Tibial artery (tissue), 4 donors: ENCODE measurements at regions not wholly inside any gene's neighbourhood (a gene's known extent, or its start where the extent isn't known, plus 50 kb on each side); places are given as distances from the start of the nearest gene placed in this dataset.

ENCODE experiments used
- DNase-seq, 2 donors: peaks; one replicate each; pipeline ENCODE4 v3.0.0-alpha.2; 2019
- H3K27ac ChIP-seq, 2 donors: fragments of 200-600 bp; sonication (generic) in 1 of 2; 1 replicate in 1 of 2; 2 replicates in 1 of 2; pipeline ENCODE4 v1.5.1; 2018 to 2019; ENCODE audit warnings: mild to moderate bottlenecking in 1 of 2
- H3K27me3 ChIP-seq, 2 donors: fragments of 200-600 bp; sonication (generic) in 1 of 2; one replicate each; pipeline versions ENCODE4 v1.5.1 to v1.6.0; 2016 to 2019
- H3K36me3 ChIP-seq, 3 donors: fragments of 200-600 bp; sonication (generic) in 2 of 3; one replicate each; pipeline ENCODE4 v1.5.1; 2016 to 2019; ENCODE audit warnings: mild to moderate bottlenecking in 2 of 3
- H3K4me1 ChIP-seq, 4 donors: fragments of 200-600 bp; sonication (generic) in 2 of 4; 1 replicate in 3 of 4; 2 replicates in 1 of 4; pipeline ENCODE4 v1.5.1; 2016 to 2019
- H3K4me3 ChIP-seq, 2 donors: fragments of 200-600 bp; sonication (generic) in 1 of 2; 1 replicate in 1 of 2; 2 replicates in 1 of 2; pipeline ENCODE4 v1.5.1; 2018 to 2019; ENCODE audit warnings: mild to moderate bottlenecking in 2 of 2
- H3K9me3 ChIP-seq, 3 donors: fragments of 200-600 bp; sonication (generic) in 1 of 3; one replicate each; pipeline ENCODE4 v1.5.1; 2016 to 2019
- intact Hi-C: fragments of 100-400 bp; cut with DNase I; formaldehyde crosslinking; loops from one replicate; pipeline ENCODE4 v1.15.0; 2023; ENCODE audit warnings: low total_unique reads
- TF ChIP-seq, protein P1 (sequence below), 2 experiments: fragments of 200-600 bp in 1 of 2; fragments of 450-650 bp in 1 of 2; IDR thresholded peaks; one replicate each; pipeline ENCODE4 v1.5.1; 2017 to 2019; ENCODE audit warnings: antibody characterized with exemption in 2 of 2, mild to moderate bottlenecking in 1 of 2, moderate library complexity in 1 of 2

DNA sequence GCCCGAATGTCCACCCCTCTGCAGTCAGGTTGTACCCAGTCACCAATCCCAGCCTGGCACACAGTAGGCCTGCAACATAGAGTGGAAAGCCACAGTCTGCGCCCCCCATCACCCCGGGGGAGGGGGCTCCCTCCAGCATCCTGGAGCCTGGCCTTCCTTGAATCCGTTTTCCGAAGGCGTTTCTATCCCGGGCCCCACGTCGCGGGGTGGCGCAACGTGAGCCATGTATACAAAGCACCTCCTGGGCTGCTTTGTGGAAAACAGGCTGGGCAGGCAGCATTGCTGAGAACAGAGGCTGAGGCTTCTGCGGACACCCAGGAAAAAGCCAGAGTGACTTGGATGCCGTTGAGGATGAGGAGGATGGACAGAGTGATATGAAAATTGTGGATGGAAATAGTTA, 103.3 kb upstream of the USP29 start:
- peaks cover 0 to 12% (median 0%) of the 10 kb centered on the region in 3 donors for H3K9me3 ChIP-seq
- H3K4me3 ChIP-seq: no peak overlapping the region
- intact Hi-C loops: no loop called here
- no peaks in the 10 kb centered on the region for H3K27me3 ChIP-seq
- no peak for DNase-seq
- TF ChIP-seq, protein P1, sequence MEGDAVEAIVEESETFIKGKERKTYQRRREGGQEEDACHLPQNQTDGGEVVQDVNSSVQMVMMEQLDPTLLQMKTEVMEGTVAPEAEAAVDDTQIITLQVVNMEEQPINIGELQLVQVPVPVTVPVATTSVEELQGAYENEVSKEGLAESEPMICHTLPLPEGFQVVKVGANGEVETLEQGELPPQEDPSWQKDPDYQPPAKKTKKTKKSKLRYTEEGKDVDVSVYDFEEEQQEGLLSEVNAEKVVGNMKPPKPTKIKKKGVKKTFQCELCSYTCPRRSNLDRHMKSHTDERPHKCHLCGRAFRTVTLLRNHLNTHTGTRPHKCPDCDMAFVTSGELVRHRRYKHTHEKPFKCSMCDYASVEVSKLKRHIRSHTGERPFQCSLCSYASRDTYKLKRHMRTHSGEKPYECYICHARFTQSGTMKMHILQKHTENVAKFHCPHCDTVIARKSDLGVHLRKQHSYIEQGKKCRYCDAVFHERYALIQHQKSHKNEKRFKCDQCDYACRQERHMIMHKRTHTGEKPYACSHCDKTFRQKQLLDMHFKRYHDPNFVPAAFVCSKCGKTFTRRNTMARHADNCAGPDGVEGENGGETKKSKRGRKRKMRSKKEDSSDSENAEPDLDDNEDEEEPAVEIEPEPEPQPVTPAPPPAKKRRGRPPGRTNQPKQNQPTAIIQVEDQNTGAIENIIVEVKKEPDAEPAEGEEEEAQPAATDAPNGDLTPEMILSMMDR (IDR thresholded peaks at IDR 0.05): no peak
- no peaks in the 10 kb centered on the region for H3K4me1 ChIP-seq
- no peaks in the 10 kb centered on the region for H3K36me3 ChIP-seq
- H3K27ac ChIP-seq: no peak overlapping the region

DNA sequence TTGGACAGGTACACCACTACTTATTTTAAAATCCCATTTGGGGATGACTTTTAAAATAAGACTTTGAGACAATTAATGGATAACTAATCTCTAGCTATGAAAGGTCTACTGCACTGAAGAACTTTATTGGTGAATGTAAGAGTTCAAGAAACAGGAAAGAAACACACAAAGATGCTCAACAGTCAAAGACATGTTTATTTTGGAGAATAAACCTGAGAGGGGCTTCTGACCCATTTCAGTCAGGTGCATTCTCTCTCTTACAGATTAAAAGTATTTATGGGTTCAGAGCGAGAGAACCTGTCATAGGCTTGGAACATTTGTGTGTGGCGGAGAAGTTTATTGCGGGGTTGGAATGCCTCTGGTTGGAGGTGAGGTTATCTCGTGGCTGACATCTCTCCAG, 94.3 kb upstream of the USP29 start:
- Histone ChIP-seq H3K27ac (no peak overlapping the region), H3K36me3 (no peaks in the 10 kb centered on the region), H3K9me3 (peaks cover 0 to 19% (median 9%) of the 10 kb centered on the region in 3 donors), H3K4me1 (no peaks in the 10 kb centered on the region), H3K4me3 (no peak overlapping the region), H3K27me3 (no peaks in the 10 kb centered on the region)
- intact Hi-C loops: no loop called here
- TF ChIP-seq, protein P1 (IDR thresholded peaks at IDR 0.05): no peak
- DNase-seq: no peak

DNA sequence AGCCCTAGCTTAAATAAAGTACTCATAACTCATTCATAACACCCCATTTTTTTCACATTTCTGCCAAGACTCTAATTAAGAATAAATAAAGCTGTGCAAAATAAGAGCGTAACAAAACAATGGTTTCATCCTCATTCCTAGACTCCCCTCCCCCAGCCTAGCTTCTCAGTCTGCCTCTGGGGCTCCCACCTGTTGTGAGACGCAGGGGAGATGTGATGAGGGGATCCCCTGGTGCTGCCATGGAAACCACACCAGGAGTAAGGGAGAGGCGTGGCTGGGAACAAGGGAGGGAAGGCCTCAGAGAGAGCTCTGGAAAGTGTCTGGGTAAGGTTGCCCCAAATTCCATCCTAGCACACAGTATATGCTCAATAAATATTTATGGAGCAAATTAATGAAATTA, 93.3 kb upstream of the USP29 start:
- no peak for DNase-seq
- Histone ChIP-seq H3K27ac (no peak overlapping the region), H3K36me3 (no peaks in the 10 kb centered on the region), H3K4me3 (no peak overlapping the region), H3K4me1 (no peaks in the 10 kb centered on the region), H3K27me3 (no peaks in the 10 kb centered on the region), H3K9me3 (peaks cover 0 to 22% (median 9%) of the 10 kb centered on the region in 3 donors)
- intact Hi-C loops: no loop called here
- TF ChIP-seq, protein P1 (IDR thresholded peaks at IDR 0.05): no peak

DNA sequence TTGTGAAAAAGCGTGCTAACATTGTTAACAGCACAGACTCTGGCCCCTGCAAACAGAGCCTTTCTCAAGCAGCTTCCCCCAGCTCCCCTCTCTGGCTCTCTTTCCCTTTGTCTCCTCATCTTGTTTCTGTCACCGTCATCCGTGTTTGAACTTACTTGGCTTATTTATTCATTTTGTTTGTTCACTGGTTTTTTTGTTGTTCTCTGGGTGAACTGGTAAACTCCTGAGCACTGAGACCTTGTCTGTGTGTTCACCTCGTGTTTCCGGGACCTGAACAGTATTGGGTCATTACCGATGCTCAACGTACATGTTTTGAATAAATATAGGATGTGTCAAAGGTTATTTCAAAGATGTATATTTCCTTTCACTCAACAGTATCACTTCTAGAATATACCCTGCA, 92.4 kb upstream of the USP29 start:
- no peak overlapping the region for H3K27ac ChIP-seq
- H3K36me3 ChIP-seq: no peaks in the 10 kb centered on the region
- H3K4me3 ChIP-seq: no peak overlapping the region
- peaks cover 0 to 26% (median 9%) of the 10 kb centered on the region in 3 donors for H3K9me3 ChIP-seq
- intact Hi-C loops: no loop called here
- TF ChIP-seq, protein P1 (IDR thresholded peaks at IDR 0.05): no peak
- no peaks in the 10 kb centered on the region for H3K27me3 ChIP-seq
- DNase-seq: no peak
- no peaks in the 10 kb centered on the region for H3K4me1 ChIP-seq

DNA sequence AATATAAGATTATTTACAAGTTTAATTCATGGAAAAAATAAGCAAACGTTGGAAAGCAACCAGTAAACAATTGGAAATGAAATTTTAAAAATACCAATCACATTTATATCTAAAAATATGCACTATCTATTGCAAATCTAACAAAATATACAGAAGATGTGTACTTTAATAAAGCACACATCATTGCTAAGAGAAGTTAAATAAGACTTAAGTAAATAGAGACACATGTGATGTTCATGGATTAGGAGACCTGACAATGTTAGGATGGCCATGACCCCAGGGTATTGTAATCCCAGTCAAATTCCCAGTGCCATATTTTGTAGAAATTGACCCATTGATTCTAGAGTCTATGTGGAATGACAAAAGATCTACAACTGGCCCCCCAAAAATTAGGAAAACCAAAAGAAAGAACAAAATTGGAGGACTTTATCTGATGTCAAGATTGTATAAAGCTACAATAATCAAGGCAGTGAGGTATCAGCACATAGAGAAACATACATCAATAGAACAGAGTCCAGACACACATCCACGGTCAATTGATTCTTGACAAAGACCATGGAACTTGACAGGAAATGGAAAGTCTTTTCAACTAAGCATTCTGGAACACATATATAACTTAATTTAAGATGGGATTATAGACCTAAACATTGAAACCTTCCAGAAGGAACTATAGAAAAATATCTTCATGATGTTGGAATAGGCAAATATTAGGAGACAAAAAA, 90.8 kb upstream of the USP29 start:
- H3K36me3 ChIP-seq: no peaks in the 10 kb centered on the region
- H3K4me1 ChIP-seq: no peaks in the 10 kb centered on the region
- no peak overlapping the region for H3K4me3 ChIP-seq
- no peaks in the 10 kb centered on the region for H3K27me3 ChIP-seq
- H3K9me3 ChIP-seq: peaks cover 0 to 26% (median 9%) of the 10 kb centered on the region in 3 donors
- H3K27ac ChIP-seq: no peak overlapping the region
- DNase-seq: no peak
- TF ChIP-seq, protein P1 (IDR thresholded peaks at IDR 0.05): no peak
- intact Hi-C loops: no loop called here
